Hepatocyte (in vitro differentiated cells): ENCODE measurements at regions not wholly inside any gene's neighbourhood (a gene's known extent, or its start where the extent isn't known, plus 50 kb on each side); places are given as distances from the start of the nearest gene placed in this dataset.
"Not testable (repeated sequence)": the region's sequence is repeated elsewhere in the genome, so short reads cannot be mapped to it uniquely, and the experiment has no call there.

Experiments
- DNase-seq: peaks from one replicate; pipeline ENCODE4 v3.0.0-alpha.2; 2016; ENCODE audit warnings: low spot score
- H2AFZ ChIP-seq: fragments of 200-600 bp; sonication (generic); 2 replicates; pipeline ENCODE4 v1.6.0; 2016; ENCODE audit warnings: antibody characterized with exemption, mild to moderate bottlenecking
- H3K27ac ChIP-seq: fragments of 200-600 bp; sonication (generic); 2 replicates; pipeline ENCODE4 v1.5.1; 2016; ENCODE audit warnings: mild to moderate bottlenecking
- H3K27me3 ChIP-seq: fragments of 200-600 bp; sonication (generic); 2 replicates; pipeline ENCODE4 v1.6.1; 2016
- H3K36me3 ChIP-seq: fragments of 200-600 bp; sonication (generic); replicated peaks from 2 replicates; pipeline ENCODE4 v1.5.1; 2016; ENCODE audit warnings: low read depth; ENCODE audit not compliant: insufficient read depth
- H3K4me1 ChIP-seq: fragments of 200-600 bp; sonication (generic); 2 replicates; pipeline ENCODE4 v1.5.1; 2016; ENCODE audit warnings: mild to moderate bottlenecking, moderate library complexity; ENCODE audit not compliant: insufficient read depth
- H3K4me2 ChIP-seq: fragments of 200-600 bp; sonication (generic); 2 replicates; pipeline ENCODE4 v1.6.0; 2016
- H3K4me3 ChIP-seq: fragments of 200-600 bp; sonication (generic); 2 replicates; pipeline ENCODE4 v1.5.1; 2016; ENCODE audit warnings: mild to moderate bottlenecking
- H3K79me2 ChIP-seq: fragments of 200-600 bp; sonication (generic); 2 replicates; pipeline ENCODE4 v1.6.0; 2017; ENCODE audit warnings: mild to moderate bottlenecking
- H3K9me2 ChIP-seq: fragments of 200-600 bp; sonication (generic); replicated peaks from 2 replicates; pipeline ENCODE4 v1.6.0; 2017; ENCODE audit warnings: mild to moderate bottlenecking; ENCODE audit not compliant: insufficient read depth
- H3K9me3 ChIP-seq: fragments of 200-600 bp; sonication (generic); 2 replicates; pipeline ENCODE4 v1.5.1; 2016; ENCODE audit warnings: low read depth, mild to moderate bottlenecking
- H4K20me1 ChIP-seq: fragments of 200-600 bp; sonication (generic); 2 replicates; pipeline ENCODE4 v1.6.0; 2016; ENCODE audit warnings: mild to moderate bottlenecking; ENCODE audit not compliant: insufficient read depth, poor library complexity, severe bottlenecking
- CTCF ChIP-seq: fragments of 200-600 bp; sonication (generic); IDR thresholded peaks from 2 replicates; pipeline ENCODE4 v1.5.1; 2016; ENCODE audit warnings: antibody characterized with exemption, mild to moderate bottlenecking; ENCODE audit not compliant: poor library complexity
- EZH2 ChIP-seq: fragments of 200-600 bp; sonication (generic); IDR thresholded peaks from 2 replicates; pipeline ENCODE4 v1.6.1; 2016; ENCODE audit warnings: antibody characterized with exemption, mild to moderate bottlenecking, borderline replicate concordance
- EZH2phosphoT487 ChIP-seq: fragments of 200-600 bp; sonication (generic); IDR thresholded peaks from one replicate; pipeline ENCODE4 v1.6.1; 2018; ENCODE audit warnings: antibody characterized with exemption, mild to moderate bottlenecking, low read depth, moderate library complexity; ENCODE audit not compliant: unreplicated experiment, severe bottlenecking
- WGBS: methylation state at CpG from one replicate; pipeline ENCODE4 v1.1.6; 2016; ENCODE audit warnings: low lambda C conversion rate; ENCODE audit errors: missing lambda C conversion rate; 5-methylcytosine and 5-hydroxymethylcytosine counted together

GRCh38 chr7:131924857-131925256 is 368.4 kb upstream of the PODXL start:
- Histone ChIP-seq H4K20me1 (no peaks in the 10 kb centered on the region), H3K9me2 (no peaks in the 10 kb centered on the region), H2AFZ (no peak overlapping the region), H3K79me2 (no peaks in the 10 kb centered on the region), H3K27ac (no peak overlapping the region), H3K4me2 (no peak overlapping the region), H3K4me3 (no peak overlapping the region), H3K36me3 (no peaks in the 10 kb centered on the region), H3K4me1 (no peaks in the 10 kb centered on the region), H3K27me3 (peaks cover 5% of the 10 kb centered on the region), H3K9me3 (no peaks in the 10 kb centered on the region)
- DNase-seq: no peak
- WGBS: 92% methylated on average over 3 of the region's 3 CpGs
- TF ChIP-seq CTCF (no peak), EZH2 (no peak), EZH2phosphoT487 (no peak)

GRCh38 chr7:131922948-131923347 is 366.5 kb upstream of the PODXL start:
- H3K27ac ChIP-seq, H3K9me3 ChIP-seq, H3K79me2 ChIP-seq, DNase-seq, H2AFZ ChIP-seq, H3K36me3 ChIP-seq, H3K4me2 ChIP-seq, H3K9me2 ChIP-seq, H4K20me1 ChIP-seq, H3K27me3 ChIP-seq, H3K4me3 ChIP-seq, H3K4me1 ChIP-seq: not testable (repeated sequence)
- WGBS: 96% methylated on average over 10 of the region's 10 CpGs

GRCh38 chr7:131921016-131921415 is 364.6 kb upstream of the PODXL start:
- no peak overlapping the region for H3K4me3 ChIP-seq

GRCh38 chr7:131919920-131920709 is 363.7 kb upstream of the PODXL start:
- TF ChIP-seq EZH2phosphoT487 (no peak), CTCF (no peak), EZH2 (no peak)
- Histone ChIP-seq H3K9me3 (no peaks in the 10 kb centered on the region), H3K27me3 (no peaks in the 10 kb centered on the region), H3K4me1 (no peaks in the 10 kb centered on the region), H3K4me3 (no peak overlapping the region), H3K79me2 (no peaks in the 10 kb centered on the region), H3K9me2 (no peaks in the 10 kb centered on the region), H2AFZ (no peak overlapping the region), H3K4me2 (no peak overlapping the region), H3K27ac (no peak overlapping the region), H4K20me1 (no peaks in the 10 kb centered on the region), H3K36me3 (no peaks in the 10 kb centered on the region)
- WGBS: 83% methylated on average over 7 of the region's 7 CpGs
- DNase-seq: no peak

More at GRCh38 chr7:131921016-131921415, 364.6 kb upstream of the PODXL start:
- H3K79me2 ChIP-seq: no peaks in the 10 kb centered on the region
- H3K9me3 ChIP-seq: no peaks in the 10 kb centered on the region
- WGBS: 30% methylated on average over 1 of the region's 1 CpG
- DNase-seq: no peak
- H3K27me3 ChIP-seq: no peaks in the 10 kb centered on the region
- no peaks in the 10 kb centered on the region for H3K36me3 ChIP-seq
- no peak overlapping the region for H3K4me2 ChIP-seq
- no peaks in the 10 kb centered on the region for H3K9me2 ChIP-seq
- H4K20me1 ChIP-seq: no peaks in the 10 kb centered on the region
- no peaks in the 10 kb centered on the region for H3K4me1 ChIP-seq
- H2AFZ ChIP-seq: no peak overlapping the region
- TF ChIP-seq EZH2 (no peak), CTCF (no peak)
- no peak overlapping the region for H3K27ac ChIP-seq
